HL-60 (cell line): ENCODE measurements at regions not wholly inside any gene's neighbourhood (a gene's known extent, or its start where the extent isn't known, plus 50 kb on each side); places are given as distances from the start of the nearest gene placed in this dataset.
A peak's percentile ranks its signal among the peaks of the same experiment; 100 is the strongest.

Experiments used
- DNase-seq, 2 experiments: peaks; one replicate each; pipeline ENCODE4 v3.0.0-alpha.2; 2010 to 2020; ENCODE audit warnings: low read depth in 1 of 2, low spot score in 1 of 2
- H3K27ac ChIP-seq: fragments of 250-450 bp; sonication (Bioruptor Pico); replicated peaks from 2 replicates; pipeline ENCODE4 v1.5.1; 2020; ENCODE audit warnings: mild to moderate bottlenecking, moderate library complexity
- H3K27me3 ChIP-seq: fragments of 250-450 bp; sonication (Bioruptor Pico); 2 replicates; pipeline ENCODE4 v1.5.1; 2021; ENCODE audit warnings: mild to moderate bottlenecking, moderate library complexity; ENCODE audit not compliant: insufficient read depth, poor library complexity, severe bottlenecking
- H3K4me3 ChIP-seq: replicated peaks from 2 replicates; pipeline ENCODE4 v1.5.1; 2011; ENCODE audit warnings: mild to moderate bottlenecking, control low read depth, low read length; ENCODE audit not compliant: insufficient read depth
- GABPA ChIP-seq: IDR thresholded peaks from 2 replicates; pipeline ENCODE4 v1.6.1; 2012; ENCODE audit warnings: low read depth
- POLR2AphosphoS5 ChIP-seq: IDR thresholded peaks from 2 replicates; pipeline ENCODE4 v1.6.1; 2012; ENCODE audit warnings: low read depth
- SPI1 ChIP-seq: IDR thresholded peaks from 2 replicates; pipeline ENCODE4 v1.6.1; 2012; ENCODE audit warnings: low read depth, mild to moderate bottlenecking, borderline replicate concordance
- TF ChIP-seq, protein P1 (sequence below): IDR thresholded peaks from 2 replicates; pipeline ENCODE4 v1.6.1; 2012; ENCODE audit warnings: low read depth; ENCODE audit not compliant: insufficient replicate concordance
- TF ChIP-seq, protein P2 (sequence below): IDR thresholded peaks from one replicate; pipeline ENCODE4 v1.5.1; 2011; ENCODE audit warnings: low read length, control low read depth, inconsistent platforms; ENCODE audit not compliant: insufficient read depth

DNA sequence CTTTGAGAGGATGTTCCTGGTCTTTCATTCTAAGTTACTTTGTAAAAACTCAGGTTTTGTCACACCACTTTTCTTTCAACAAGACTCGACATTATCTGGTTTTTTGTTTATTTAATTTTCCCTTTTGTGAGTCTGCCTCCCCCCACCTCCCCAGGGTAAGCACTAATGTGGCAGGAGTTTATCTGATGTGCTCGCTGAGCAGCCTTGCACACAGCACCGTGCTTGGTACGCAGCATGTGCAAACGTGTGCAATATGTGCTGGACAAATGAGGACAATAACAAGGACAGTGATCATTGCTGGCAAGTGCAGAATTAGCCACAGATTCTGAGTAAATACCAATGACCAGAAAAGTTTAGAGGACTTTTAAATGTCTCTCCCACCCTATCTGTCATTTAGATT lies 391.4 kb downstream of the IRS2 start:
- DNase-seq = no peak
- Histone ChIP-seq H3K27me3 (no peaks in the 10 kb centered on the region), H3K27ac (no peak overlapping the region), H3K4me3 (no peak overlapping the region)
- TF ChIP-seq, protein P1, sequence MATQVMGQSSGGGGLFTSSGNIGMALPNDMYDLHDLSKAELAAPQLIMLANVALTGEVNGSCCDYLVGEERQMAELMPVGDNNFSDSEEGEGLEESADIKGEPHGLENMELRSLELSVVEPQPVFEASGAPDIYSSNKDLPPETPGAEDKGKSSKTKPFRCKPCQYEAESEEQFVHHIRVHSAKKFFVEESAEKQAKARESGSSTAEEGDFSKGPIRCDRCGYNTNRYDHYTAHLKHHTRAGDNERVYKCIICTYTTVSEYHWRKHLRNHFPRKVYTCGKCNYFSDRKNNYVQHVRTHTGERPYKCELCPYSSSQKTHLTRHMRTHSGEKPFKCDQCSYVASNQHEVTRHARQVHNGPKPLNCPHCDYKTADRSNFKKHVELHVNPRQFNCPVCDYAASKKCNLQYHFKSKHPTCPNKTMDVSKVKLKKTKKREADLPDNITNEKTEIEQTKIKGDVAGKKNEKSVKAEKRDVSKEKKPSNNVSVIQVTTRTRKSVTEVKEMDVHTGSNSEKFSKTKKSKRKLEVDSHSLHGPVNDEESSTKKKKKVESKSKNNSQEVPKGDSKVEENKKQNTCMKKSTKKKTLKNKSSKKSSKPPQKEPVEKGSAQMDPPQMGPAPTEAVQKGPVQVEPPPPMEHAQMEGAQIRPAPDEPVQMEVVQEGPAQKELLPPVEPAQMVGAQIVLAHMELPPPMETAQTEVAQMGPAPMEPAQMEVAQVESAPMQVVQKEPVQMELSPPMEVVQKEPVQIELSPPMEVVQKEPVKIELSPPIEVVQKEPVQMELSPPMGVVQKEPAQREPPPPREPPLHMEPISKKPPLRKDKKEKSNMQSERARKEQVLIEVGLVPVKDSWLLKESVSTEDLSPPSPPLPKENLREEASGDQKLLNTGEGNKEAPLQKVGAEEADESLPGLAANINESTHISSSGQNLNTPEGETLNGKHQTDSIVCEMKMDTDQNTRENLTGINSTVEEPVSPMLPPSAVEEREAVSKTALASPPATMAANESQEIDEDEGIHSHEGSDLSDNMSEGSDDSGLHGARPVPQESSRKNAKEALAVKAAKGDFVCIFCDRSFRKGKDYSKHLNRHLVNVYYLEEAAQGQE = no peak
- TF ChIP-seq SPI1 (no peak), GABPA (no peak), POLR2AphosphoS5 (no peak)
- TF ChIP-seq, protein P2, sequence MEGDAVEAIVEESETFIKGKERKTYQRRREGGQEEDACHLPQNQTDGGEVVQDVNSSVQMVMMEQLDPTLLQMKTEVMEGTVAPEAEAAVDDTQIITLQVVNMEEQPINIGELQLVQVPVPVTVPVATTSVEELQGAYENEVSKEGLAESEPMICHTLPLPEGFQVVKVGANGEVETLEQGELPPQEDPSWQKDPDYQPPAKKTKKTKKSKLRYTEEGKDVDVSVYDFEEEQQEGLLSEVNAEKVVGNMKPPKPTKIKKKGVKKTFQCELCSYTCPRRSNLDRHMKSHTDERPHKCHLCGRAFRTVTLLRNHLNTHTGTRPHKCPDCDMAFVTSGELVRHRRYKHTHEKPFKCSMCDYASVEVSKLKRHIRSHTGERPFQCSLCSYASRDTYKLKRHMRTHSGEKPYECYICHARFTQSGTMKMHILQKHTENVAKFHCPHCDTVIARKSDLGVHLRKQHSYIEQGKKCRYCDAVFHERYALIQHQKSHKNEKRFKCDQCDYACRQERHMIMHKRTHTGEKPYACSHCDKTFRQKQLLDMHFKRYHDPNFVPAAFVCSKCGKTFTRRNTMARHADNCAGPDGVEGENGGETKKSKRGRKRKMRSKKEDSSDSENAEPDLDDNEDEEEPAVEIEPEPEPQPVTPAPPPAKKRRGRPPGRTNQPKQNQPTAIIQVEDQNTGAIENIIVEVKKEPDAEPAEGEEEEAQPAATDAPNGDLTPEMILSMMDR = no peak

DNA sequence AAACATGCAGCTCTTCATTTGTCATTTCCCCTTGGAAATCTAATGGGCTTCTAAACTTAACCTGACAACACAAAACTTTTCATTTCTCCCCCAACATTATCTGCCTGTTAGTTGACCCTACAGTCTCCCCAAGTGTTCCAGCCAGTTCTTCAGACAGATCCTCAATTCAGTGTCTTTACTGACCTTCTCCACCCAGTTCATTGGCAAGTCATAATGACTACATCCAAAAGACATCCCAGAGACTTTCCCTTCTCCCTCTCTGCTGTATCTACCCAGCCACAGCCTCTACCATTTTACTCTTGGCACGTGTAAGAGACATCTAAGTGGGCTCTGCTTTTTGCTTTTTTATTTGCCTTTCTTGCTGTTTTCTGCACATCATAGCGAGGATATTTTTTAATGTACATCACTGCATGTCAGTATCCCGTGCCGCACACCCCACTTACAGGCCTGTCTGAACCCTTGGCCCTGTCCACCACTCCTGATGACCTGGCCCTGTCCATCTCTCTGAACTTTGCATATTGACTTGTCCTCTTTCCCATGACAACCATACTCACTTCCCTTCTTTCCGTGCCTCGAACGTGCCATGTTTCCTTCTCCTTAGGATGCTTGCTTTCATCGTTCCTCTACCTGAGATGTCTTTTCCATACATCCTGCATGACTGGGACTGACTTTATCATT lies 391.9 kb downstream of the IRS2 start:
- Histone ChIP-seq H3K27me3 (no peaks in the 10 kb centered on the region), H3K27ac (no peak overlapping the region), H3K4me3 (no peak overlapping the region)
- TF ChIP-seq, protein P2 = no peak
- TF ChIP-seq, protein P1 = no peak
- no peak for TF ChIP-seq SPI1
- no peak for TF ChIP-seq GABPA
- no peak for DNase-seq

DNA sequence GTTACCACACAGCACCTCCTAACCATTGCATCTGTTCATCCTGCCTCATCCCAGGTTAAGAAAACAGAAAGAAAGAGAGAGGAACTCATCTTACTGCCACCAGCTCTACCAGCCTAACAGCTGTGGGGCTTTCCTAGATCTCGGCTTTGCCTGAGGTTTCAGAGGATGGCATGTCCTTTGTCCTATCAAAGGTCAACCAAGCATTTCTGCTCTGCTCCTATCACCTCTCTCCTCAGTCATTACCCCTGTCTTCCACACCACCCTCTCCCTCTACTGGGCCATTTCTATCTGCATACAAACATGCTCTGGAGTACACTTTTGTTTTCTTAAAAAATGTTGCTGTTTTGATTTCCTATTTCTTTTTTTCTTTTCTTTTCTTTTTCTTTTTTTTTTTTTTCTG lies 393.3 kb downstream of the IRS2 start:
- DNase-seq = no peak
- Histone ChIP-seq H3K27ac (peak overlapping the region; percentile 15; the same call in 1 of the 2 replicates), H3K27me3 (no peaks in the 10 kb centered on the region), H3K4me3 (no peak overlapping the region)
- TF ChIP-seq GABPA = no peak
- TF ChIP-seq POLR2AphosphoS5 = no peak

DNA sequence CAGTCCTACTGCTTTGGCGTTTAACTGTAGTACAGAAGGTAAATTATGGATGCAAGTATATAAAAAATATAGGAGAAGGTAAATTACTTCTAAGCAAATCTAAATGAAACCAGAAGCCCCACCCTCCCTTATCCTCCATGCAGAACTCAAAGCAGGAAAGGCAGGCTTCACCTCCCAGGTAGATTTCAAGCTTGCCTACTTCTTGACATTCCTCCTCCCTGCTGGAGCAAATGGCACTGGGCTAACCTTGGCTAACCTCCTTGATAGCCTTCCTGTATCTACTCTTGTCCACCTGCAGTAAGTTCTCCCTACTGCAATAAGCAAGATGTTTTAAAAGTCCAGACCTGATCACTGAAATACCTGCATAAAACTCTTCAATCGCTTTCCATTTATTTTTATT lies 396.0 kb downstream of the IRS2 start:
- peak overlapping the region; percentile 92 for H3K27ac ChIP-seq
- DNase-seq = no peak
- TF ChIP-seq, protein P2 = no peak
- TF ChIP-seq POLR2AphosphoS5 (no peak), GABPA (no peak), SPI1 (no peak)
- TF ChIP-seq, protein P1 = no peak
- H3K27me3 ChIP-seq = no peaks in the 10 kb centered on the region
- H3K4me3 ChIP-seq = no peak overlapping the region
